ENCODE measurements at regions not wholly inside any gene's neighbourhood (a gene's known extent, or its start where the extent isn't known, plus 50 kb on each side); places are given as distances from the start of the nearest gene placed in this dataset.

DNA sequence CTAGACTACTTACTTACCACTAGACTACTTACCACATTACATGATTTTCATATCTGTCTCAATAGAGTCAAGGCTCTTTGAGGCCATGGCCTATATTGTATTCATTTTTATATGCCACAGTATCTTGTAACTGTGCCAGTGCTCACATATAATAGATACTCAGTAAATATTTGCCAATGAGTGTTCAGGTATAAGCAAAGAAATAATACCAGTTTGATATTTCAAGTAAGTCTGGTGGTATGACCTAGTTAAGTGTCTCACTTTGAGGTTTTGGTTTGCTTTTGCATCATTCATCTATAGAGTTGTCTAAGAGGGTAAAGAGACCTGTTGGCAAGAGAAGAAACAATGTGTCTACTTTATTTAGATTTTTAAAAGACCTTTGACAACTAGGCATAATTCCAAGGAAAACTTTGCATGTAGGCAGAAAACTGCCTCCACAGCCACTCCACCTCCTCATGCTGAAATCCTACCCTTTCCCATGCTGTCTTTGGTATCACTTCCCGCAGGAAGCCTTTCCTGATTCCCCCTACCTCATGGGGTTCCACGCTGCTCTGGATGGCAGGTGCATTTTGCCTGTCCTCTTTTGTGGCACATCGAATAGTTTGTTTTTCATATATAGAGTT, 91.3 kb upstream of the KLHL13 start:
- POLR2A ChIA-PET: no interaction called here
- intact Hi-C loops (cut with micrococcal nuclease): no loop called here
- H3K79me2 ChIP-seq (ENCODE audit: control insufficient read depth, insufficient read depth, low read length): no peaks in the 10 kb centered on the region
- Mint-ChIP-seq H3K9me3 (ENCODE audit: insufficient read depth) (no peaks in the 10 kb centered on the region), H3K27me3 (no peaks in the 10 kb centered on the region), H3K4me1 (peaks cover 16% of the 10 kb centered on the region), H3K4me3 (no peak overlapping the region), H3K27ac (no peak overlapping the region)
- no peak overlapping the region for H3K9ac ChIP-seq (ENCODE audit: low read length)
- H3K9me3 ChIP-seq (ENCODE audit: control extremely low read depth in 1 of 3, control insufficient read depth in 2 of 3, insufficient read depth in 1 of 3, low read length in 2 of 3): no peaks in the 10 kb centered on the region
- H4K20me1 ChIP-seq (ENCODE audit: control insufficient read depth, insufficient read depth, low read length, poor library complexity, severe bottlenecking): no peaks in the 10 kb centered on the region
- H3K36me3 ChIP-seq (replicated peaks in 1 of 2; ENCODE audit: control extremely low read depth in 1 of 2, control insufficient read depth in 1 of 2, extremely low read depth in 1 of 2, insufficient read depth in 2 of 2, low read length in 1 of 2): no peaks in the 10 kb centered on the region
- CTCF ChIA-PET: no interaction called here
- ATAC-seq (ENCODE audit: low read depth) (no peak), DNase-seq (no peak)
- H3K27ac ChIP-seq (ENCODE audit: low read length in 2 of 2): no peak overlapping the region
- H3K4me1 ChIP-seq (ENCODE audit: control insufficient read depth in 2 of 2, insufficient read depth in 2 of 2, low read length in 2 of 2): peaks cover 12 to 16% of the 10 kb centered on the region in 2 donors
- no CpG with 5 or more reads among the region's 3 CpGs for WGBS (ENCODE audit: insufficient coverage)
- H2AFZ ChIP-seq (ENCODE audit: insufficient read depth, low read depth, low read length, poor library complexity, severe bottlenecking): no peak overlapping the region
- H3K27me3 ChIP-seq (replicated peaks in 1 of 4; ENCODE audit: control extremely low read depth in 1 of 4, control insufficient read depth in 3 of 4, insufficient read depth in 4 of 4, low read length in 3 of 4): no peaks in the 10 kb centered on the region
- TF ChIP-seq, protein P1, sequence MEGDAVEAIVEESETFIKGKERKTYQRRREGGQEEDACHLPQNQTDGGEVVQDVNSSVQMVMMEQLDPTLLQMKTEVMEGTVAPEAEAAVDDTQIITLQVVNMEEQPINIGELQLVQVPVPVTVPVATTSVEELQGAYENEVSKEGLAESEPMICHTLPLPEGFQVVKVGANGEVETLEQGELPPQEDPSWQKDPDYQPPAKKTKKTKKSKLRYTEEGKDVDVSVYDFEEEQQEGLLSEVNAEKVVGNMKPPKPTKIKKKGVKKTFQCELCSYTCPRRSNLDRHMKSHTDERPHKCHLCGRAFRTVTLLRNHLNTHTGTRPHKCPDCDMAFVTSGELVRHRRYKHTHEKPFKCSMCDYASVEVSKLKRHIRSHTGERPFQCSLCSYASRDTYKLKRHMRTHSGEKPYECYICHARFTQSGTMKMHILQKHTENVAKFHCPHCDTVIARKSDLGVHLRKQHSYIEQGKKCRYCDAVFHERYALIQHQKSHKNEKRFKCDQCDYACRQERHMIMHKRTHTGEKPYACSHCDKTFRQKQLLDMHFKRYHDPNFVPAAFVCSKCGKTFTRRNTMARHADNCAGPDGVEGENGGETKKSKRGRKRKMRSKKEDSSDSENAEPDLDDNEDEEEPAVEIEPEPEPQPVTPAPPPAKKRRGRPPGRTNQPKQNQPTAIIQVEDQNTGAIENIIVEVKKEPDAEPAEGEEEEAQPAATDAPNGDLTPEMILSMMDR (IDR thresholded peaks at IDR 0.05): no peak
- TF ChIP-seq EZH2 (IDR thresholded peaks at IDR 0.05; ENCODE audit: borderline replicate concordance, insufficient read depth, low read depth, low read length, poor library complexity, severe bottlenecking): no peak
- H3K4me3 ChIP-seq (ENCODE audit: control extremely low read depth in 1 of 5, extremely low read depth in 1 of 5, insufficient read depth in 1 of 5, low read depth in 2 of 5, low read length in 4 of 5): no peak overlapping the region
- no peak overlapping the region for H3K4me2 ChIP-seq (replicated peaks; ENCODE audit: low read depth, low read length, poor library complexity, severe bottlenecking)

DNA sequence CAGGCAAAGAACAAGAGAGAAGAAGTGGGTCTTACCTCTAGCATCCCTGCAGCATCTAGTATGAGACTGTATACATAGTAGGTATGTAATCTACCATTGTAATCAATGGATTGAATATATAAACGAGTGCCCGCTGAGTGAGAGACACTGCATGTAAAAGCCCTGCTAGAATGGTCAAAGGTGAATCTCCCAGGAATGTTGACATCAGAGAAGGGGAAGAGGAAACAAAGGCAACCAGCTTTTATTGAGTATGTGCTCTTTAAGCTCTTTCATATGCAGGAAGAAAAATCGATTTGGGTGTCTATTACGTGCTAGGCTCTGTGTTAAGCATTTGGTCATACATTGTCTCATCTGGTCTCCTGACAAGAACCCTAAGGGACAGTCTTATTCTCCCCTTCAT, 91.9 kb upstream of the KLHL13 start:
- H3K4me2 ChIP-seq (replicated peaks; ENCODE audit: low read depth, low read length, poor library complexity, severe bottlenecking): no peak overlapping the region
- no CpG with 5 or more reads among the region's 4 CpGs for WGBS (ENCODE audit: insufficient coverage)
- no peaks in the 10 kb centered on the region for H3K79me2 ChIP-seq (ENCODE audit: control insufficient read depth, insufficient read depth, low read length)
- TF ChIP-seq, protein P1 (IDR thresholded peaks at IDR 0.05): no peak
- no peak for TF ChIP-seq EZH2 (IDR thresholded peaks at IDR 0.05; ENCODE audit: borderline replicate concordance, insufficient read depth, low read depth, low read length, poor library complexity, severe bottlenecking)
- ATAC-seq (ENCODE audit: low read depth) (no peak), DNase-seq (no peak)
- peaks cover 14 to 21% of the 10 kb centered on the region in 2 donors for H3K4me1 ChIP-seq (ENCODE audit: control insufficient read depth in 2 of 2, insufficient read depth in 2 of 2, low read length in 2 of 2)
- no peaks in the 10 kb centered on the region for H3K9me3 Mint-ChIP-seq (ENCODE audit: insufficient read depth)
- H3K9ac ChIP-seq (ENCODE audit: low read length): no peak overlapping the region
- H3K9me3 ChIP-seq (ENCODE audit: control extremely low read depth in 1 of 3, control insufficient read depth in 2 of 3, insufficient read depth in 1 of 3, low read length in 2 of 3): no peaks in the 10 kb centered on the region
- no peaks in the 10 kb centered on the region for H3K27me3 Mint-ChIP-seq
- H3K4me3 ChIP-seq (ENCODE audit: control extremely low read depth in 1 of 5, extremely low read depth in 1 of 5, insufficient read depth in 1 of 5, low read depth in 2 of 5, low read length in 4 of 5): no peak overlapping the region
- ChIA-PET CTCF (no interaction called here), POLR2A (no interaction called here)
- H3K4me3 Mint-ChIP-seq: no peak overlapping the region
- H3K36me3 ChIP-seq (replicated peaks in 1 of 2; ENCODE audit: control extremely low read depth in 1 of 2, control insufficient read depth in 1 of 2, extremely low read depth in 1 of 2, insufficient read depth in 2 of 2, low read length in 1 of 2): no peaks in the 10 kb centered on the region
- H3K4me1 Mint-ChIP-seq: peaks cover 19% of the 10 kb centered on the region
- no peaks in the 10 kb centered on the region for H3K27me3 ChIP-seq (replicated peaks in 1 of 4; ENCODE audit: control extremely low read depth in 1 of 4, control insufficient read depth in 3 of 4, insufficient read depth in 4 of 4, low read length in 3 of 4)
- H2AFZ ChIP-seq (ENCODE audit: insufficient read depth, low read depth, low read length, poor library complexity, severe bottlenecking): no peak overlapping the region
- H3K27ac ChIP-seq (ENCODE audit: low read length in 2 of 2): no peak overlapping the region
- H3K27ac Mint-ChIP-seq: no peak overlapping the region
- intact Hi-C loops (cut with micrococcal nuclease): no loop called here
- H4K20me1 ChIP-seq (ENCODE audit: control insufficient read depth, insufficient read depth, low read length, poor library complexity, severe bottlenecking): no peaks in the 10 kb centered on the region

All from B cell (primary cell).